Colonic mucosa (tissue), 4 donors: ENCODE measurements at regions not wholly inside any gene's neighbourhood (a gene's known extent, or its start where the extent isn't known, plus 50 kb on each side); places are given as distances from the start of the nearest gene placed in this dataset.

Experiments used
- DNase-seq: peaks from one replicate; pipeline ENCODE4 v3.0.0-alpha.2; 2020
- H3K27ac ChIP-seq: fragments of 200-600 bp; one replicate; pipeline ENCODE4 v1.8.0; 2021
- H3K27me3 ChIP-seq: fragments of 200-600 bp; one replicate; pipeline ENCODE4 v1.8.0; 2021
- H3K36me3 ChIP-seq: fragments of 200-600 bp; one replicate; pipeline ENCODE4 v1.8.0; 2021
- H3K4me1 ChIP-seq: fragments of 200-600 bp; one replicate; pipeline ENCODE4 v1.8.0; 2021; ENCODE audit warnings: mild to moderate bottlenecking
- H3K4me3 ChIP-seq: fragments of 200-600 bp; one replicate; pipeline ENCODE4 v1.8.0; 2021
- H3K9ac ChIP-seq, 2 donors: one replicate each; pipeline ENCODE4 v1.7.0; 2013; ENCODE audit warnings: control low read depth in 2 of 2, low read depth in 2 of 2, low read length in 2 of 2
- H3K9me3 ChIP-seq: fragments of 200-600 bp; one replicate; pipeline ENCODE4 v1.8.0; 2021
- intact Hi-C: fragments of 100-400 bp; cut with DNase I; formaldehyde crosslinking; loops from one replicate; pipeline ENCODE4 v1.14.1; 2022
- TF ChIP-seq, protein P1 (sequence below): fragments of 200-600 bp; IDR thresholded peaks from one replicate; pipeline ENCODE4 v1.8.0; 2022; ENCODE audit warnings: antibody characterized with exemption, mild to moderate bottlenecking
- donor health status: healthy.
- donor health status: DM: no; HTN: no; CAD: no.
- donor health status: DM: no; HTN: no; CAD: no.

DNA sequence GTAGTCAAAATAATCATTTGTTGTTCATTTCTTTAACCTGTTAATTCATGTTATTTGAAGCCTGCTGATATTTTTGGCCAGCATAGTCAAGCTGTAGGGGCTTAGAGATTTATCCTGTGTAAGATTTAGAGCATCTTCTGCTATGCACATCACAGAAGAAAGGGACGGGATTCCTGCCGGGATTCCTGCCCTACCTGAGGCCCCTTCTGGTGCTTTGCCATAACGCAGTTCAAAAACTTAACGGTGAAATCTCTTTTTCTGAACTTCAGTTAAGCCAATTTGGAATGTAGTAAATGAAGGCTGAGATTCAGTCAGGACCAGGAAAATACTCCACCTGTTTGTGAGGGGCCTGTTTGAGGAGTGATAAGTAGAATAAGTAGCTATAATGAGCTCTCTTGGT lies 50.7 kb upstream of the TMEM260 start:
- no peaks in the 10 kb centered on the region for H3K27me3 ChIP-seq
- H3K9ac ChIP-seq, result no peak overlapping the region
- DNase-seq, result no peak
- H3K36me3 ChIP-seq, result no peaks in the 10 kb centered on the region
- H3K4me3 ChIP-seq, result no peak overlapping the region
- no peak overlapping the region for H3K27ac ChIP-seq
- intact Hi-C loops, result no loop called here
- TF ChIP-seq, protein P1, sequence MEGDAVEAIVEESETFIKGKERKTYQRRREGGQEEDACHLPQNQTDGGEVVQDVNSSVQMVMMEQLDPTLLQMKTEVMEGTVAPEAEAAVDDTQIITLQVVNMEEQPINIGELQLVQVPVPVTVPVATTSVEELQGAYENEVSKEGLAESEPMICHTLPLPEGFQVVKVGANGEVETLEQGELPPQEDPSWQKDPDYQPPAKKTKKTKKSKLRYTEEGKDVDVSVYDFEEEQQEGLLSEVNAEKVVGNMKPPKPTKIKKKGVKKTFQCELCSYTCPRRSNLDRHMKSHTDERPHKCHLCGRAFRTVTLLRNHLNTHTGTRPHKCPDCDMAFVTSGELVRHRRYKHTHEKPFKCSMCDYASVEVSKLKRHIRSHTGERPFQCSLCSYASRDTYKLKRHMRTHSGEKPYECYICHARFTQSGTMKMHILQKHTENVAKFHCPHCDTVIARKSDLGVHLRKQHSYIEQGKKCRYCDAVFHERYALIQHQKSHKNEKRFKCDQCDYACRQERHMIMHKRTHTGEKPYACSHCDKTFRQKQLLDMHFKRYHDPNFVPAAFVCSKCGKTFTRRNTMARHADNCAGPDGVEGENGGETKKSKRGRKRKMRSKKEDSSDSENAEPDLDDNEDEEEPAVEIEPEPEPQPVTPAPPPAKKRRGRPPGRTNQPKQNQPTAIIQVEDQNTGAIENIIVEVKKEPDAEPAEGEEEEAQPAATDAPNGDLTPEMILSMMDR, result no peak
- no peaks in the 10 kb centered on the region for H3K9me3 ChIP-seq
- no peaks in the 10 kb centered on the region for H3K4me1 ChIP-seq
